HFF-Myc (cell line): ENCODE measurements at regions not wholly inside any gene's neighbourhood (a gene's known extent, or its start where the extent isn't known, plus 50 kb on each side); places are given as distances from the start of the nearest gene placed in this dataset.
"Not testable (repeated sequence)": the region's sequence is repeated elsewhere in the genome, so short reads cannot be mapped to it uniquely, and the experiment has no call there.

Experiments used
- DNase-seq: peaks from one replicate; pipeline ENCODE4 v3.0.0-alpha.2; 2011; ENCODE audit warnings: low read depth; ENCODE audit errors: extremely low read depth
- H3K4me3 ChIP-seq: replicated peaks from 2 replicates; pipeline ENCODE4 v1.5.1; 2011; ENCODE audit warnings: low read depth, mild to moderate bottlenecking, control low read depth, low read length
- TF ChIP-seq, protein P1 (sequence below): IDR thresholded peaks from 2 replicates; pipeline ENCODE4 v1.5.1; 2012; ENCODE audit warnings: mild to moderate bottlenecking, low read depth, low read length, control low read depth; ENCODE audit errors: missing control alignments

DNA sequence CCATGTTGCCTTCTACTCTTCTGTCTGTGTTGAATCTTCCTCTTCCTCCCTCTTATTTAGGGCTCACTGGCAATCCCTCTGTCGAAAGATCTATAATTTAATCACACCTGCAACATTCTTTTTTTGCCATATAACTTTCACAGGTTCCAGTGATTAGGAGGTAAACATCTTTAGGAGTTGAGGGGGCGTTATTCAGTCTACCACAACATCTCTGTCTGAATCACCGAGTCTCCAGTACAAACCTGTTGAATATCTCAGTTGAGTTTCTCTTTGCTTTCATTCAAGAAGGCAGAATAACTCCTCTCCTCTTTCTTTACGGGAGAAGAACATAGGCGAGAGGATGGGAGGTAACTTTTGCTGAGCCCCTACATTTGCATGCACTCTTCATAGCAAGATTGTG lies 101.9 kb upstream of the CDC42BPA start:
- no peak for DNase-seq
- H3K4me3 ChIP-seq, result no peak overlapping the region
- TF ChIP-seq, protein P1, sequence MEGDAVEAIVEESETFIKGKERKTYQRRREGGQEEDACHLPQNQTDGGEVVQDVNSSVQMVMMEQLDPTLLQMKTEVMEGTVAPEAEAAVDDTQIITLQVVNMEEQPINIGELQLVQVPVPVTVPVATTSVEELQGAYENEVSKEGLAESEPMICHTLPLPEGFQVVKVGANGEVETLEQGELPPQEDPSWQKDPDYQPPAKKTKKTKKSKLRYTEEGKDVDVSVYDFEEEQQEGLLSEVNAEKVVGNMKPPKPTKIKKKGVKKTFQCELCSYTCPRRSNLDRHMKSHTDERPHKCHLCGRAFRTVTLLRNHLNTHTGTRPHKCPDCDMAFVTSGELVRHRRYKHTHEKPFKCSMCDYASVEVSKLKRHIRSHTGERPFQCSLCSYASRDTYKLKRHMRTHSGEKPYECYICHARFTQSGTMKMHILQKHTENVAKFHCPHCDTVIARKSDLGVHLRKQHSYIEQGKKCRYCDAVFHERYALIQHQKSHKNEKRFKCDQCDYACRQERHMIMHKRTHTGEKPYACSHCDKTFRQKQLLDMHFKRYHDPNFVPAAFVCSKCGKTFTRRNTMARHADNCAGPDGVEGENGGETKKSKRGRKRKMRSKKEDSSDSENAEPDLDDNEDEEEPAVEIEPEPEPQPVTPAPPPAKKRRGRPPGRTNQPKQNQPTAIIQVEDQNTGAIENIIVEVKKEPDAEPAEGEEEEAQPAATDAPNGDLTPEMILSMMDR, result no peak

DNA sequence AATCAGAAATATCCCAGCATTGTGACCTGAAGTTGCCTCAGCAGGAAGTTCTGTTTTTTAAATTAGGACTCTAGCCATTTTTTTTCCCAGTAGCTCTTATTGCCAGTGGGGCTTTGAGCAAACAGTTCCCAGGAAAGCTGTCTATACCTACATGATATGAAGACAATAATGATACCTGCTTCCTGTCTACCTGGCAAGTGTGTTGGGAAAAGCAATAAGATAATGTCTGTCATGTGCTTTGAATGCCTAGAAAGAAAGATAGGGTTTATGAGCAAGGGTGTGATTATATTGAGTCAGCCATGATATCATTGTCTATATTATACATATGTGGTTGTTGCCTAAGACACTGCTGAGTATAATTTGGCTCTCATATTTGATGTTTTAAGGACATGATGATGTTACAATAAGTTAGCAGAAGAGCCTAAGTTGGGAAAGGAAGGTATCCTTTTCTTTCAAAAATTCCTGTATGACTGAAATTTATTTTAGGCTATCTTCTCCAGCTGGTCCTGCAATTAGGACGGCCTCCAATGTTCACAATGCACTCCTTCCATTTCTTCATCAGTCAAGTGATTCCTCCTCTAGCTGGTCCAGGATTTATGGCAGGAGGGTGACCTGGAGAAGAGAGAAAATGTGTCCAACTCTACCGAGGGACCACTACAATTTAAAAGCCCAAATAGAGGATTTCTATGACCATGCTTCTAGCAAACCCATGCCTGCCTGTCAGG lies 99.6 kb upstream of the CDC42BPA start:
- H3K4me3 ChIP-seq, result no peak overlapping the region
- TF ChIP-seq, protein P1, result no peak
- DNase-seq, result no peak

DNA sequence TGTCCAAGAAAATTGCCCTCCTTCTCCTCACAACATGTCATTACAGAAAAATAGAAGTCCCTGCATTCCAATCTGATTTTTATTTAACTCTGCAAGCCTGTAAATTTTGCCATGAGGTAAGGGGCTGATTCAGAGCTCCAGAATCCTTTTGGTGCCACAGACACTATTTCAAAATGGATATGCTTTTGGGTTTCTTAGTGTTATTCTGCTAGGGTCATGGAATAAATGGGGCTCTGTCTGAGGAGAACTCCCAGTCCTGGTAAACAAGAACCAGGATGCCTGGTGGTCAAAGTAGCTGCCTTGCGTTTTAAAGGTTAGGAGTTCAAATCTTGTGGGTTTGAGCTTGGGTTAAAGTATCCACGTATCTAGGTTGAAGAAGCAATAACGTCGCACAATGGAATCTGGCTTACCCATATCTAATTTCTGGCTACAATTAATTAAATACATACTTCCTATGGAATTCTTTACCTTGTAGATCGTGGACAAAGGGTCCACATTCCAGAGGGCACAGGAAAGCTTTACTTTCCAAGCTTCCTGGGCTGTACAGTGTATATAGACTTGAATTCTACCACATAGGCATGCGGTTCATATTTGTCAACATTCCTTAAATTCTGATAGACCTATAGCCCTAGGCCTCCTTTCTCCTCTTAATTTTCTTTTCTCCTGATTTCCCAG lies 98.0 kb upstream of the CDC42BPA start:
- DNase-seq, result no peak
- H3K4me3 ChIP-seq, result no peak overlapping the region
- TF ChIP-seq, protein P1, result no peak

DNA sequence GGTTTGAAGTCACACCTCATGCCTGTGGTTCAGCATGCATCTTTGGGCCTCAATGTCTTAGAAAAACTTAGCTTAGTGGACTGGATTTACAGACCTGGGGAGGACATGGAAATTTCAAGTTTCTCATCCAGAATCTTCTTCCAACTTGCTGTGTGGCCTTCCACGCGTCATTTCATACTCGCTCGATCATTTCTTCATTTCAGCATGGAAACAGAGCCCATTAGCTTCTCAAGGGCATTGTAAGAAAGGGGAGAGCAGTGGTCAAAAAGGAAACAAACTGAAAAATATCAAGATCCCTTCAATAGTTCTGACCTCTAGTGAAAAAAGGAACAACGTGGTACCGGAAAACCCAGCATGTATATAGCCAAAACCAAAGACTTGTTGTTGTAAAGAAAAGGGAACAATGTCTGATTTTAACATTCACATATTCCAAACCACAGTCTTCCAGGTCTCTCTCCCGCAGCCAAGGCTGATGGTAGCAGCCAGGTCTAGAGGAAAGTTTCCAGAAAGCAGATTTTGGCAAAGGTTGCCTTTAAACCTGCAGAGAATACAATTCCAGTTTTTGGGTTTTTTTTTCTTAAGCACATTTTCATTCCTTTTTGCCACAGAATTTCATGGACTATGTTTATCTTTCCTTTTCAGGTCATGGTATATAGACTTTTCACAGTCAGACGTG lies 97.0 kb upstream of the CDC42BPA start:
- DNase-seq, result no peak
- no peak overlapping the region for H3K4me3 ChIP-seq
- TF ChIP-seq, protein P1, result no peak

DNA sequence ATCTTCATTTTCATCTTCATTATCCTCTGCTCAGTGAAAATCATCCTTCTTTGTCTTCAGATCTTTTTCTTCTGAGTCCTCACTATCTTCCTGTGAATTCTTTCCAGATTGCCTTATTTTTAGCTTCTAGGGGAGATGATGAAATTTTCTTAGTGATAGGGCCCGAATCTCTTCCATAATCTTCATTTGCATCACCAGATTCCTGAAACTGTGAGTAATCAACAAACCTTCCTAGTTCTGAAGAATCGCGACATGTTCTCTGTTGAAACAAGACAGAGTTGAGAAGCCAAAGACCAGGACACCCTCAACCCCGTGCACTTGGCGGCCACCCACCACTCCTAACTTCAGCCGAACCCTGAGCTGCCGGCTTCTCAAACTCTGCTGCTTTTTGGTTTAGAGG lies 92.8 kb upstream of the CDC42BPA start:
- TF ChIP-seq, protein P1, result no peak
- no peak for DNase-seq
- H3K4me3 ChIP-seq, result no peak overlapping the region

DNA sequence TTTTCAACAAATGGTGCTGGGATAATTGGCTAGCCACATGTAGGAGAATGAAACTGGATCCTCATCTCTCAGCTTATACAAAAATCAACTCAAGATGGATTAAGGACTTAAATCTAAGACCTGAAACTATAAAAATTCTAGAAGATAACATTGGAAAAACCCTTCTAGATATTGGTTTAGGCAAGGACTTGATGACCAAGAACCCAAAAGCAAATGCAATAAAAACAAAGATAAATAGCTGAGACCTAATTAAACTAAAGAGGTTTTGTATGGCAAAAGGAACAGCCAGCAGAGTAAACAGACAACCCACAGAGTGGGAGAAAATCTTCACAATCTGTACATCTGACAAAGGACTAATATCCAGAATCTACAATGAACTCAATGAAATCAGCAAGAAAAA lies 88.0 kb upstream of the CDC42BPA start:
- H3K4me3 ChIP-seq, DNase-seq: not testable (repeated sequence)

DNA sequence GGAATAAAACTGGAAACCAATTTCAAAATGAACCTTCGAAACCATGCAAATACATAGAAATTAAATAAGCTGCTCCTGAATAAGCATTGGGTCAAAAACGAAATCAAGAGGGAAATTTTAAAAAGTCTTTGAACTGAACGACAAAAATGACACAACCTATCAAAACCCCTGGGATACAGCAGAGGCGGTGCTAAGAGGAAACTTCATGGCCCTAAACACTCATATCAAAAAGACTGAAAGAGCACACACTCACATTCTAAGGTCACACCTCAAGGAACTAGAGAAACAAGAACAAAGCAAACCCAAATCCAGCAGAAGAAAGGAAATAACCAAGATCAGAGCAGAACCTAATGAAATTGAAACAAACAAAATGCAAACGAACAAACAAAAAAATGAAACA lies 85.2 kb upstream of the CDC42BPA start:
- no peak overlapping the region for H3K4me3 ChIP-seq
- no peak for DNase-seq
- TF ChIP-seq, protein P1, result no peak
